ENCODE measurements at regions not wholly inside any gene's neighbourhood (a gene's known extent, or its start where the extent isn't known, plus 50 kb on each side); places are given as distances from the start of the nearest gene placed in this dataset.

DNA sequence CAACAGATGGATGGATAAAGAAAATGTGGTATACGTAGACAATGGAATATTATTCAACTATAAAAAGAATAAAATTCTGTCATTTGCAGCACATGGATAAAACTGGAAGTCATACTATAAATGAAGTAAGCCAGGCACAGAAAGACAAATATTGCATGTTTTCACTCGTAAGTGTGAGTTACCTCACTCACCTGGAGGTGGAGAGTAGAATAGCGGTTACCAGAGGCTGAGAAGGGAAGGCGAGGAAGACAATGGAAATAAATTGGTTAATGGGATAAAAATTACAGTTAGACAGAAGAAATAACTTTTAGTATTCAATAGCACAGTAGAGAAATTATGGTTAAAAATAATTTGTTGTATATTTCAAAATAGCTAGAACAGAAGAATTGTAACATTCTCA, 141.6 kb downstream of the EFHB start:
- TF ChIP-seq, protein P1, sequence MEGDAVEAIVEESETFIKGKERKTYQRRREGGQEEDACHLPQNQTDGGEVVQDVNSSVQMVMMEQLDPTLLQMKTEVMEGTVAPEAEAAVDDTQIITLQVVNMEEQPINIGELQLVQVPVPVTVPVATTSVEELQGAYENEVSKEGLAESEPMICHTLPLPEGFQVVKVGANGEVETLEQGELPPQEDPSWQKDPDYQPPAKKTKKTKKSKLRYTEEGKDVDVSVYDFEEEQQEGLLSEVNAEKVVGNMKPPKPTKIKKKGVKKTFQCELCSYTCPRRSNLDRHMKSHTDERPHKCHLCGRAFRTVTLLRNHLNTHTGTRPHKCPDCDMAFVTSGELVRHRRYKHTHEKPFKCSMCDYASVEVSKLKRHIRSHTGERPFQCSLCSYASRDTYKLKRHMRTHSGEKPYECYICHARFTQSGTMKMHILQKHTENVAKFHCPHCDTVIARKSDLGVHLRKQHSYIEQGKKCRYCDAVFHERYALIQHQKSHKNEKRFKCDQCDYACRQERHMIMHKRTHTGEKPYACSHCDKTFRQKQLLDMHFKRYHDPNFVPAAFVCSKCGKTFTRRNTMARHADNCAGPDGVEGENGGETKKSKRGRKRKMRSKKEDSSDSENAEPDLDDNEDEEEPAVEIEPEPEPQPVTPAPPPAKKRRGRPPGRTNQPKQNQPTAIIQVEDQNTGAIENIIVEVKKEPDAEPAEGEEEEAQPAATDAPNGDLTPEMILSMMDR (conservative IDR thresholded peaks at IDR 0.05): peak; percentile 60
- Mint-ChIP-seq H3K27ac (no peak overlapping the region), H3K4me3 (no peak overlapping the region), H3K36me3 (ENCODE audit: low read depth) (no peaks in the 10 kb centered on the region), H3K4me1 (no peaks in the 10 kb centered on the region), H3K9me3 (no peaks in the 10 kb centered on the region), H3K27me3 (ENCODE audit: insufficient read depth) (no peaks in the 10 kb centered on the region)
- DNase-seq: no peak
- Histone ChIP-seq H3K9ac (ENCODE audit: extremely low read depth, low read length, poor library complexity, severe bottlenecking) (no peak overlapping the region), H3K36me3 (ENCODE audit: control insufficient read depth, insufficient read depth, low read length) (no peaks in the 10 kb centered on the region), H3K27ac (ENCODE audit: low read depth, low read length) (no peak overlapping the region), H3K4me3 (ENCODE audit: low read length) (no peak overlapping the region), H3K4me1 (ENCODE audit: control insufficient read depth, insufficient read depth, low read length) (no peaks in the 10 kb centered on the region), H3K27me3 (ENCODE audit: control insufficient read depth, insufficient read depth, low read length, poor library complexity, severe bottlenecking) (no peaks in the 10 kb centered on the region), H3K9me3 (ENCODE audit: control insufficient read depth, low read length) (no peaks in the 10 kb centered on the region)
- WGBS, 2 experiments (ENCODE audit: insufficient coverage in 1 of 2, insufficient read length in 1 of 2): 84 to 100% methylated on average over 2 to 3 of the region's 4 CpGs

DNA sequence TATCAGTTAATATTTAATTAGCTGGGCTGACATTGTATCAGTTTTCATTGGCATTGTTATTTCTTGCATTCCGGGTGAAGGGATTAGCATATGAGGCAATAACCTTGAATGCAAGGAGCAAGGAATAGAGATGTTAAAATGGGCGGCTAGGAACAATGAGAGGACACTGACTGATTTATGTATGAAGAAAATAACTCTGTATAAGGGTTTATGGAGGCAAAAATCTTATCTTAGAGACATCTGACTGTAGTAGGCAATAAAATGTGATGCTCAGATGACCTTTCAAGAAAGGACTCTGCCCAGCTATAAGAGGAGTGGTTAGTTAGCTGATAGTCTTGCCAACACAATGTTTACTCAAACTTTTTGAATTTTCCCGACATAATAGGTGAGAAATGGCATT, 158.3 kb downstream of the EFHB start:
- Histone ChIP-seq H3K36me3 (ENCODE audit: control insufficient read depth, insufficient read depth, low read length) (no peaks in the 10 kb centered on the region), H3K27me3 (ENCODE audit: control insufficient read depth, insufficient read depth, low read length, poor library complexity, severe bottlenecking) (no peaks in the 10 kb centered on the region), H3K4me1 (ENCODE audit: control insufficient read depth, insufficient read depth, low read length) (no peaks in the 10 kb centered on the region), H3K27ac (ENCODE audit: low read depth, low read length) (no peak overlapping the region), H3K4me3 (ENCODE audit: low read length) (no peak overlapping the region), H3K9ac (ENCODE audit: extremely low read depth, low read length, poor library complexity, severe bottlenecking) (no peak overlapping the region), H3K9me3 (ENCODE audit: control insufficient read depth, low read length) (no peaks in the 10 kb centered on the region)
- Mint-ChIP-seq H3K4me3 (no peak overlapping the region), H3K36me3 (ENCODE audit: low read depth) (peaks cover 2% of the 10 kb centered on the region), H3K27ac (no peak overlapping the region), H3K27me3 (ENCODE audit: insufficient read depth) (no peaks in the 10 kb centered on the region), H3K9me3 (peaks cover 5% of the 10 kb centered on the region), H3K4me1 (peaks cover 4% of the 10 kb centered on the region)
- WGBS, 2 experiments (ENCODE audit: insufficient coverage in 1 of 2, insufficient read length in 1 of 2): 45 to 60% methylated on average over 2 to 3 of the region's 3 CpGs
- TF ChIP-seq, protein P1 (conservative IDR thresholded peaks at IDR 0.05): no peak
- no peak for DNase-seq

DNA sequence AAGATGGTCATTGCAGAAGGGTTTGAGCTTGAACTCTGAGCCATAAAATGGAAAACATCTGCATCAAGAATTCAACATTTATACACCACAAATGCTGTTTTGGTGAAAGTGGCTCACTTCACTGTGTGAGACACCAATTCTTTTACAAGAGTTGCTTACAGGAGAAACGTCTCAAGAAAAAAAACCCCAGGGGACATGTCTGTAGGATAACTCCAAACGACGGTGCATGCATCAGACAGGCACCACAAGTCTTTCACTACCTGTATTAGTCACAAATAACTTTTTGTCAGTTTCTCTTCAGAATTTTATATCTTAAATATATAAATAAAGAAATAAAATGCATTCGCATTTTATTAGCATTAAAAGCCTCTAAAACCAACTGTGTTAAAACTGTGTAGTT, 164.3 kb downstream of the EFHB start:
- Mint-ChIP-seq H3K4me1 (no peaks in the 10 kb centered on the region), H3K9me3 (no peaks in the 10 kb centered on the region), H3K4me3 (no peak overlapping the region), H3K27me3 (ENCODE audit: insufficient read depth) (no peaks in the 10 kb centered on the region), H3K36me3 (ENCODE audit: low read depth) (no peaks in the 10 kb centered on the region), H3K27ac (no peak overlapping the region)
- H3K9me3 ChIP-seq (ENCODE audit: control insufficient read depth, low read length): no peaks in the 10 kb centered on the region
- 86% methylated on average over 4 of the region's 4 CpGs; no CpG with 5 or more reads in 1 of the 2 experiments for WGBS, 2 experiments (ENCODE audit: insufficient coverage in 1 of 2, insufficient read length in 1 of 2)
- H3K27ac ChIP-seq (ENCODE audit: low read depth, low read length): no peak overlapping the region
- DNase-seq: no peak
- no peak overlapping the region for H3K4me3 ChIP-seq (ENCODE audit: low read length)
- no peaks in the 10 kb centered on the region for H3K4me1 ChIP-seq (ENCODE audit: control insufficient read depth, insufficient read depth, low read length)
- no peaks in the 10 kb centered on the region for H3K36me3 ChIP-seq (ENCODE audit: control insufficient read depth, insufficient read depth, low read length)
- TF ChIP-seq, protein P1 (conservative IDR thresholded peaks at IDR 0.05): no peak
- H3K27me3 ChIP-seq (ENCODE audit: control insufficient read depth, insufficient read depth, low read length, poor library complexity, severe bottlenecking): no peaks in the 10 kb centered on the region
- H3K9ac ChIP-seq (ENCODE audit: extremely low read depth, low read length, poor library complexity, severe bottlenecking): no peak overlapping the region

Data from endodermal cell (in vitro differentiated cells).